Neural progenitor cell (in vitro differentiated cells): ENCODE measurements at regions not wholly inside any gene's neighbourhood (a gene's known extent, or its start where the extent isn't known, plus 50 kb on each side); places are given as distances from the start of the nearest gene placed in this dataset.
"Not testable (repeated sequence)": the region's sequence is repeated elsewhere in the genome, so short reads cannot be mapped to it uniquely, and the experiment has no call there.

ENCODE experiments used
- DNase-seq: peaks from one replicate; pipeline ENCODE4 v3.0.0-alpha.2; 2016; ENCODE audit warnings: low spot score
- H2AFZ ChIP-seq: fragments of 200-600 bp; sonication (generic); replicated peaks from 2 replicates; pipeline ENCODE4 v1.6.1; 2016; ENCODE audit warnings: antibody characterized with exemption
- H3F3A ChIP-seq: fragments of 200-600 bp; sonication (generic); 2 replicates; pipeline ENCODE4 v1.6.1; 2016; ENCODE audit warnings: antibody characterized with exemption, low read depth
- H3K27ac ChIP-seq: fragments of 200-600 bp; sonication (generic); 2 replicates; pipeline ENCODE4 v1.5.1; 2016; ENCODE audit warnings: mild to moderate bottlenecking
- H3K27me3 ChIP-seq: fragments of 200-600 bp; sonication (generic); 2 replicates; pipeline ENCODE4 v1.6.1; 2016; ENCODE audit warnings: mild to moderate bottlenecking, moderate library complexity
- H3K36me3 ChIP-seq: fragments of 200-600 bp; sonication (generic); 2 replicates; pipeline ENCODE4 v1.5.1; 2016
- H3K4me1 ChIP-seq: fragments of 200-600 bp; sonication (generic); 2 replicates; pipeline ENCODE4 v1.6.1; 2016; ENCODE audit warnings: mixed run types
- H3K4me2 ChIP-seq: fragments of 200-600 bp; sonication (generic); 2 replicates; pipeline ENCODE4 v1.6.1; 2016
- H3K4me3 ChIP-seq: fragments of 200-600 bp; sonication (generic); 2 replicates; pipeline ENCODE4 v1.5.1; 2016
- H3K79me2 ChIP-seq: fragments of 200-600 bp; sonication (generic); 2 replicates; pipeline ENCODE4 v1.6.1; 2016; ENCODE audit warnings: low read depth
- H3K9ac ChIP-seq: fragments of 200-600 bp; sonication (generic); 2 replicates; pipeline ENCODE4 v1.6.1; 2016
- H3K9me3 ChIP-seq: fragments of 200-600 bp; sonication (generic); 2 replicates; pipeline ENCODE4 v1.5.1; 2016; ENCODE audit warnings: low read depth
- H4K20me1 ChIP-seq: fragments of 200-600 bp; sonication (generic); 2 replicates; pipeline ENCODE4 v1.6.1; 2016; ENCODE audit warnings: low read depth
- H3K27ac Mint-ChIP-seq: 3 replicates; pipeline ENCODE4 v1.8.0; 2021; ENCODE audit warnings: mixed read lengths
- H3K27me3 Mint-ChIP-seq: 2 replicates; pipeline ENCODE4 v1.8.0; 2022; ENCODE audit warnings: low read depth, mild to moderate bottlenecking, inconsistent platforms, moderate library complexity, mixed read lengths; ENCODE audit not compliant: insufficient read depth
- H3K36me3 Mint-ChIP-seq: 3 replicates; pipeline ENCODE4 v1.8.0; 2021; ENCODE audit warnings: mixed read lengths
- H3K4me1 Mint-ChIP-seq: 3 replicates; pipeline ENCODE4 v1.8.0; 2021; ENCODE audit warnings: mixed read lengths
- H3K4me3 Mint-ChIP-seq: 3 replicates; pipeline ENCODE4 v1.8.0; 2021; ENCODE audit warnings: mild to moderate bottlenecking, moderate library complexity, mixed read lengths
- H3K9me3 Mint-ChIP-seq: 3 replicates; pipeline ENCODE4 v1.8.0; 2020; ENCODE audit warnings: mixed read lengths
- CTCF ChIP-seq: fragments of 200-600 bp; sonication (generic); IDR thresholded peaks from 2 replicates; pipeline ENCODE4 v1.5.1; 2017; ENCODE audit warnings: antibody characterized with exemption, mild to moderate bottlenecking
- EZH2 ChIP-seq: fragments of 200-600 bp; sonication (generic); IDR thresholded peaks from 2 replicates; pipeline ENCODE4 v1.6.1; 2017; ENCODE audit warnings: antibody characterized with exemption, mild to moderate bottlenecking, moderate library complexity
- EZH2phosphoT487 ChIP-seq: fragments of 200-600 bp; sonication (generic); IDR thresholded peaks from 2 replicates; pipeline ENCODE4 v1.6.1; 2017; ENCODE audit warnings: antibody characterized with exemption

- no peak for TF ChIP-seq EZH2phosphoT487
- H4K20me1 ChIP-seq: no peaks in the 10 kb centered on the region
- no peak overlapping the region for H3K4me2 ChIP-seq
- DNase-seq: no peak
- H3K36me3 ChIP-seq: no peaks in the 10 kb centered on the region
- Mint-ChIP-seq H3K9me3 (peaks cover 49% of the 10 kb centered on the region), H3K4me3 (no peak overlapping the region), H3K27ac (no peak overlapping the region), H3K27me3 (peaks cover 10% of the 10 kb centered on the region), H3K36me3 (no peaks in the 10 kb centered on the region), H3K4me1 (no peaks in the 10 kb centered on the region)
- no peak overlapping the region for H2AFZ ChIP-seq
- H3K79me2 ChIP-seq: no peaks in the 10 kb centered on the region
- no peaks in the 10 kb centered on the region for H3K27me3 ChIP-seq
- H3K4me1 ChIP-seq: no peaks in the 10 kb centered on the region
- H3F3A ChIP-seq: no peaks in the 10 kb centered on the region
- H3K9ac ChIP-seq: no peak overlapping the region
- no peak overlapping the region for H3K27ac ChIP-seq
- peaks cover 13% of the 10 kb centered on the region for H3K9me3 ChIP-seq
- H3K4me3 ChIP-seq: no peak overlapping the region
Observed at GRCh38 chr19:27859689-27860088, 1353.3 kb downstream of the UQCRFS1 start.

- no peak overlapping the region for H3K27ac Mint-ChIP-seq
- no peak overlapping the region for H2AFZ ChIP-seq
- no peaks in the 10 kb centered on the region for H3F3A ChIP-seq
- H3K27me3 ChIP-seq: no peaks in the 10 kb centered on the region
- no peak overlapping the region for H3K9ac ChIP-seq
- H4K20me1 ChIP-seq: no peaks in the 10 kb centered on the region
- H3K9me3 Mint-ChIP-seq: peaks cover 49% of the 10 kb centered on the region
- H3K4me3 Mint-ChIP-seq: no peak overlapping the region
- H3K36me3 ChIP-seq: no peaks in the 10 kb centered on the region
- H3K36me3 Mint-ChIP-seq: no peaks in the 10 kb centered on the region
- H3K4me2 ChIP-seq: no peak overlapping the region
- peaks cover 19% of the 10 kb centered on the region for H3K9me3 ChIP-seq
- no peak overlapping the region for H3K27ac ChIP-seq
- no peak overlapping the region for H3K4me3 ChIP-seq
- peaks cover 10% of the 10 kb centered on the region for H3K27me3 Mint-ChIP-seq
- H3K4me1 ChIP-seq: no peaks in the 10 kb centered on the region
- H3K4me1 Mint-ChIP-seq: no peaks in the 10 kb centered on the region
- no peak for DNase-seq
- TF ChIP-seq CTCF (no peak), EZH2phosphoT487 (no peak), EZH2 (no peak)
- no peaks in the 10 kb centered on the region for H3K79me2 ChIP-seq
Observed at GRCh38 chr19:27858981-27859581, 1353.9 kb downstream of the UQCRFS1 start.

DNA sequence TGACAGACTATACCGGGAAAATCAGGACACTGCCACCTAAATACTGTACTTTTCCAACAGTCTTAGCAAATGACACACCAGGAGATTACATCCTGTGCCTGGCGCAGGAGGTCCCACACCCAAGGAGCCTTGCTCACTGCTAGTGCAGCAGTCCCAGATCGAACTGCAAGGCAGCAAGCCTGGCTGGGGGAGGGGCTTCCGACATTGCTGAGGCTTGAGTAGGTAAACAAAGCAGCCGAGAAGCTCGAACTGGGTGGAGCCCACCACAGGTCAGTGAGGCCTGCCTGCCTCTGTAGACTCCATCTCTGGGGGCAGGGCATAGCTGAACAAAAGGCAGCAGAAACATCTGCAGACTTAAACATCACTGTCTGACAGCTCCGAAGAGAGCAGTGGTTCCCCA lies 1360.0 kb downstream of the UQCRFS1 start:
- not testable (repeated sequence) for H3K36me3 ChIP-seq, H3K27me3 ChIP-seq, H4K20me1 ChIP-seq, H3K27me3 Mint-ChIP-seq, H3K27ac ChIP-seq, DNase-seq, H3K4me3 ChIP-seq, H3K4me1 ChIP-seq, H3K4me3 Mint-ChIP-seq, H3K36me3 Mint-ChIP-seq, H3K79me2 ChIP-seq, H3K4me2 ChIP-seq, H3K27ac Mint-ChIP-seq, H2AFZ ChIP-seq, H3F3A ChIP-seq, H3K4me1 Mint-ChIP-seq, H3K9ac ChIP-seq
- H3K9me3 ChIP-seq: peaks cover 24% of the 10 kb centered on the region
- H3K9me3 Mint-ChIP-seq: peaks cover 34% of the 10 kb centered on the region

- no peak for DNase-seq
- no peak for TF ChIP-seq EZH2phosphoT487
- TF ChIP-seq EZH2: no peak
- no peak for TF ChIP-seq CTCF
- no peaks in the 10 kb centered on the region for H3K4me1 ChIP-seq
- H3K9me3 ChIP-seq: peaks cover 16% of the 10 kb centered on the region
- H3K27me3 ChIP-seq: no peaks in the 10 kb centered on the region
- H3K4me2 ChIP-seq: no peak overlapping the region
- no peak overlapping the region for H2AFZ ChIP-seq
- no peaks in the 10 kb centered on the region for H3K36me3 ChIP-seq
- H3K4me3 Mint-ChIP-seq: no peak overlapping the region
- H3K27ac Mint-ChIP-seq: no peak overlapping the region
- no peaks in the 10 kb centered on the region for H4K20me1 ChIP-seq
- peaks cover 2% of the 10 kb centered on the region for H3K27me3 Mint-ChIP-seq
- no peaks in the 10 kb centered on the region for H3K79me2 ChIP-seq
- no peaks in the 10 kb centered on the region for H3F3A ChIP-seq
- H3K4me1 Mint-ChIP-seq: no peaks in the 10 kb centered on the region
- H3K9me3 Mint-ChIP-seq: peaks cover 28% of the 10 kb centered on the region
- H3K27ac ChIP-seq: no peak overlapping the region
- no peak overlapping the region for H3K4me3 ChIP-seq
- no peak overlapping the region for H3K9ac ChIP-seq
- no peaks in the 10 kb centered on the region for H3K36me3 Mint-ChIP-seq
Observed at GRCh38 chr19:27851543-27852060, 1361.3 kb downstream of the UQCRFS1 start.
